ENCODE measurements at regions not wholly inside any gene's neighbourhood (a gene's known extent, or its start where the extent isn't known, plus 50 kb on each side); places are given as distances from the start of the nearest gene placed in this dataset.
"Not testable (repeated sequence)": the region's sequence is repeated elsewhere in the genome, so short reads cannot be mapped to it uniquely, and the experiment has no call there.

GRCh38 chrX:107374132-107374531 is 75.3 kb upstream of the FRMPD3 start:
- H3K27me3 ChIP-seq (ENCODE audit: low read depth), result no peaks in the 10 kb centered on the region
- intact Hi-C loops (cut with micrococcal nuclease), result no loop called here
- H3K27ac ChIP-seq (replicated peaks), result no peak overlapping the region
- TF ChIP-seq CTCF (IDR thresholded peaks at IDR 0.05; ENCODE audit: borderline replicate concordance), result no peak
- H3K36me3 ChIP-seq, result no peaks in the 10 kb centered on the region
- H3K9me3 ChIP-seq (replicated peaks), result no peaks in the 10 kb centered on the region
- no peak for DNase-seq
- H3K4me3 ChIP-seq, result no peak overlapping the region
- H3K4me1 ChIP-seq, result no peaks in the 10 kb centered on the region

GRCh38 chrX:107374831-107375230 is 74.6 kb upstream of the FRMPD3 start:
- H3K4me3 ChIP-seq, result no peak overlapping the region
- intact Hi-C loops (cut with micrococcal nuclease), result no loop called here
- no peak for TF ChIP-seq CTCF (IDR thresholded peaks at IDR 0.05; ENCODE audit: borderline replicate concordance)

GRCh38 chrX:107376186-107376585 is 73.3 kb upstream of the FRMPD3 start:
- H3K27me3 ChIP-seq (ENCODE audit: low read depth); H3K27ac ChIP-seq (replicated peaks); H3K36me3 ChIP-seq; intact Hi-C loops (cut with micrococcal nuclease); H3K4me3 ChIP-seq; DNase-seq; H3K4me1 ChIP-seq; H3K9me3 ChIP-seq (replicated peaks): not testable (repeated sequence)

More at GRCh38 chrX:107374831-107375230, 74.6 kb upstream of the FRMPD3 start:
- no peak for DNase-seq
- Histone ChIP-seq H3K27me3 (ENCODE audit: low read depth) (no peaks in the 10 kb centered on the region), H3K27ac (replicated peaks) (no peak overlapping the region), H3K36me3 (no peaks in the 10 kb centered on the region), H3K4me1 (no peaks in the 10 kb centered on the region), H3K9me3 (replicated peaks) (no peaks in the 10 kb centered on the region)

- Histone ChIP-seq H3K27me3 (ENCODE audit: low read depth) (no peaks in the 10 kb centered on the region), H3K4me3 (no peak overlapping the region), H3K27ac (replicated peaks) (no peak overlapping the region), H3K9me3 (replicated peaks) (no peaks in the 10 kb centered on the region), H3K4me1 (no peaks in the 10 kb centered on the region), H3K36me3 (no peaks in the 10 kb centered on the region)
- intact Hi-C loops (cut with micrococcal nuclease), result no loop called here
- DNase-seq, result no peak
- TF ChIP-seq CTCF (IDR thresholded peaks at IDR 0.05; ENCODE audit: borderline replicate concordance), result no peak
These were observed 64.9 kb upstream of the FRMPD3 start for GRCh38 chrX:107384397-107385105.

- Histone ChIP-seq H3K4me1 (no peaks in the 10 kb centered on the region), H3K9me3 (replicated peaks) (peaks cover 11% of the 10 kb centered on the region), H3K4me3 (no peak overlapping the region), H3K27me3 (ENCODE audit: low read depth) (no peaks in the 10 kb centered on the region), H3K27ac (replicated peaks) (no peak overlapping the region), H3K36me3 (no peaks in the 10 kb centered on the region)
- no peak for DNase-seq
- intact Hi-C loops (cut with micrococcal nuclease), result no loop called here
- TF ChIP-seq CTCF (IDR thresholded peaks at IDR 0.05; ENCODE audit: borderline replicate concordance), result no peak
These were observed 59.7 kb upstream of the FRMPD3 start for GRCh38 chrX:107389726-107390125.

- H3K27ac ChIP-seq (replicated peaks); H3K4me1 ChIP-seq; intact Hi-C loops (cut with micrococcal nuclease); H3K4me3 ChIP-seq; H3K36me3 ChIP-seq; H3K27me3 ChIP-seq (ENCODE audit: low read depth); DNase-seq: not testable (repeated sequence)
- H3K9me3 ChIP-seq (replicated peaks), result peaks cover 15% of the 10 kb centered on the region
These were observed 55.8 kb upstream of the FRMPD3 start for GRCh38 chrX:107393656-107394055.
